ENCODE measurements at regions not wholly inside any gene's neighbourhood (a gene's known extent, or its start where the extent isn't known, plus 50 kb on each side); places are given as distances from the start of the nearest gene placed in this dataset.

DNA sequence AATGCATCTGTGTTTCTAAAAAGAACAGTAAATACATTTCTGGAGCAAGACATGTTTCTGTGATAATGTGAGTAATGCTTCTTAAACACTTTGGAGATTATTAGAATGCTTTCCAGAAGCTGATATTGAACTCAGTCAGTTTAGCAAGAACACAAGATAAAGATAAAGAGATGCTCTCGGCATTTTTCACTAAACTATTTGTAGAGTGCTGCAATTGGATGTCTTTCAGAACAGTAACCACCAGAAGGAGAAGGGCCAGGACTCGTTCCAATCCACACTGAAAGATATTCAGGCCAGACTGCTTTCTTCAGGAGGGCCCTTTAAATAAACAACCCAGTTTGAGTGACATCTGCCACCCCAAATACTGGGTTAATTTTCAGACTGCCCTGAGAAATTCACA, 456.0 kb downstream of the TBC1D4 start:
- DNase-seq (ENCODE audit: low spot score), result no peak
- POLR2A ChIA-PET (ENCODE audit: low non-redundant PET), result no interaction called here
- CTCF ChIA-PET, result no interaction called here
- no peak overlapping the region for H3K27ac ChIP-seq
- TF ChIP-seq, protein P1, sequence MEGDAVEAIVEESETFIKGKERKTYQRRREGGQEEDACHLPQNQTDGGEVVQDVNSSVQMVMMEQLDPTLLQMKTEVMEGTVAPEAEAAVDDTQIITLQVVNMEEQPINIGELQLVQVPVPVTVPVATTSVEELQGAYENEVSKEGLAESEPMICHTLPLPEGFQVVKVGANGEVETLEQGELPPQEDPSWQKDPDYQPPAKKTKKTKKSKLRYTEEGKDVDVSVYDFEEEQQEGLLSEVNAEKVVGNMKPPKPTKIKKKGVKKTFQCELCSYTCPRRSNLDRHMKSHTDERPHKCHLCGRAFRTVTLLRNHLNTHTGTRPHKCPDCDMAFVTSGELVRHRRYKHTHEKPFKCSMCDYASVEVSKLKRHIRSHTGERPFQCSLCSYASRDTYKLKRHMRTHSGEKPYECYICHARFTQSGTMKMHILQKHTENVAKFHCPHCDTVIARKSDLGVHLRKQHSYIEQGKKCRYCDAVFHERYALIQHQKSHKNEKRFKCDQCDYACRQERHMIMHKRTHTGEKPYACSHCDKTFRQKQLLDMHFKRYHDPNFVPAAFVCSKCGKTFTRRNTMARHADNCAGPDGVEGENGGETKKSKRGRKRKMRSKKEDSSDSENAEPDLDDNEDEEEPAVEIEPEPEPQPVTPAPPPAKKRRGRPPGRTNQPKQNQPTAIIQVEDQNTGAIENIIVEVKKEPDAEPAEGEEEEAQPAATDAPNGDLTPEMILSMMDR (conservative IDR thresholded peaks at IDR 0.05; ENCODE audit: low read depth), result no peak

DNA sequence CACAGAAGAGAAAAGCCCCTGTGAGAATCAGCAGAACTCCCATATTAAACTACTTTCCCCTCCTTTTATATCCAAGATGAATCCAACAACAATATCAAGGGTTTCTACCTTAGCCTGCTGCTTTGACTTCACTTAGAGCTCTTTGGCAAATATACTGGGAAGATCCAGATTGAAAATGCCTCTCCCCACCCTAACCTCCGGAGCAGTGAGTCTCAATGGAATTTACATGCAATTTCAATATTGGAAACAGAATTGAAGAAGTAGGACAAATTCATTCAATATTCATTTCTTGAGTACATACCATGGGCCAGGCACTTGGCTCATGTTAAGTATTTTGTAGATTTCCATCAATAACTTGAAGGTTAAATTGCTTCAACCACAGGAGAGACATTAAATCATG, 457.4 kb downstream of the TBC1D4 start:
- CTCF ChIA-PET, result no interaction called here
- DNase-seq (ENCODE audit: low spot score), result no peak
- TF ChIP-seq, protein P1 (conservative IDR thresholded peaks at IDR 0.05; ENCODE audit: low read depth), result no peak
- POLR2A ChIA-PET (ENCODE audit: low non-redundant PET), result no interaction called here
- H3K27ac ChIP-seq, result no peak overlapping the region

DNA sequence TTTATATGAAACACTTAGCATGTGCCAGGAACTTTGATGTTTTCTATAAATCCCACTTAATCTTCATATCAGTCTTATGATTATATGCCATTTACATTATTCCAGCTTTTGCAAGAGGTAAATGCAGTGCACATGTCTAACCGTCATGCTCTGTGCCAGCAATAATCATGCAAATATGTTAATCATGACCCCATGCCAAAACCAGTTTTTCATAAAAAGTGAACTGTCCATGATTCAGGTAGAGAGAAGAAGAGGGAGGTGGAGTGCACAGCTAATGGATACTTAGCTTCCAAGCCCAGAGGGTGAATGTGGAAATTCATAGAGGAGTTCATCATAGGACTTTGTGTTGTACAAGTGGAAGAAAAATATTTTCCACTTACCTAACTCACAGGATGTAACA, 458.4 kb downstream of the TBC1D4 start:
- TF ChIP-seq, protein P1 (conservative IDR thresholded peaks at IDR 0.05; ENCODE audit: low read depth), result no peak
- no peak overlapping the region for H3K27ac ChIP-seq
- ChIA-PET CTCF (no interaction called here), POLR2A (ENCODE audit: low non-redundant PET) (no interaction called here)
- DNase-seq (ENCODE audit: low spot score), result no peak

DNA sequence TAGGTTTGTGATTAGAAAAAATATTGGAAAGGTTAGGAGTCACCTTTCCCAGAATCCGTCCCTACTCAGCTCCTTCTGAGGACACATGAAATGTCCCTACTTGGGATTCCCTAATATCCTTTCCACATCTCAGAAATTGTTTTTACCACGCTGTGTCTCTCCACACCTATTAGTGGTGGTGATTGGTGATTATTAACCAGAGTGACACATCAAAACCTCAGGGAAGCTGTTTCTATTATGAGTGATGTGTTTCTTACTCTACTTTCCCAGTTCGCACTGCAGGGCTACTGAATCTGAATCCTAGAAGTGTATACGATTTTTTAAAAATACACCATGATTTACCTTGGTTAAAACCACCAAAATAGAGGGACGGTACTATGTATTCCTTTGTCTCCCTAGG, 460.8 kb downstream of the TBC1D4 start:
- DNase-seq (ENCODE audit: low spot score), result no peak
- CTCF ChIA-PET, result no interaction called here
- no peak overlapping the region for H3K27ac ChIP-seq
- TF ChIP-seq, protein P1 (conservative IDR thresholded peaks at IDR 0.05; ENCODE audit: low read depth), result no peak
- POLR2A ChIA-PET (ENCODE audit: low non-redundant PET), result no interaction called here

DNA sequence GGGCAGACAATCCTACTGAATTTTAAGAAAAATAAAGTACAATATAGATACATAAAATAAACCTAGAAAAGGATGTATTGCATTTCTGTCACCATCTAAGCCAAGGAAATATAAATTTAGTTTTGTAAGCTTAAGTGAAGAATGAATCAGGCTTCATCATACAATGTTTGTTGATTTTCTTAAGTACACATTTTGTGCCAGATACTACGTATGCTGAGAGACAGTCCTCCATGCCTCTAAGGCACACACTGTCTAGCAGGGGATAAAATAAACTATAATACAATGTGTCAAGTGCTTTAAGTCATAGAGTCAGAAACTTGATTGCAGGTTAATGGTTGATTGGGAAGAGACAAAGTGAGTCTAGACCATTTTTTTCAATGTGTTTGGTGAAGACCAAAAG, 465.7 kb downstream of the TBC1D4 start:
- POLR2A ChIA-PET (ENCODE audit: low non-redundant PET), result no interaction called here
- H3K27ac ChIP-seq, result no peak overlapping the region
- CTCF ChIA-PET, result no interaction called here
- TF ChIP-seq, protein P1 (conservative IDR thresholded peaks at IDR 0.05; ENCODE audit: low read depth), result no peak
- DNase-seq (ENCODE audit: low spot score), result no peak

DNA sequence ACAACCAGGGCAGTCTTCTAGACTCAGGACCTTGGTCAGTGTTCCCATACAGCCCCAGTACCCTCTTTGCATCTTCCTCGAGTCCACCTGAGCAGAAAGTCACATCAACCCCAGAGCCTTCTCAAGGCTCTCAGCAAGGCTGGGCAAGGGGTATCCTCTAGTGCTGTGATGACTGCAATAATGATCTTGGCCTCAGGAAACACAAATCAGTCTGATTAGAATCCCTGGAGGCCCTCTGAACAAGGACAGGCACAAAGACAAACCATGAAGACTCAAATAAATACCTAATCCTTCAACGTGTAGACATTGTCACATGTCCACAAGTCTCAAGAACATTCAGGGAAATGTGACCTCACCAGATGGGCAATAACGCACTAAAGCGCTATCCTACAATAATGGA, 468.2 kb downstream of the TBC1D4 start:
- no peak for DNase-seq (ENCODE audit: low spot score)
- TF ChIP-seq, protein P1 (conservative IDR thresholded peaks at IDR 0.05; ENCODE audit: low read depth), result no peak
- POLR2A ChIA-PET (ENCODE audit: low non-redundant PET), result no interaction called here
- CTCF ChIA-PET, result no interaction called here
- H3K27ac ChIP-seq, result no peak overlapping the region

DNA sequence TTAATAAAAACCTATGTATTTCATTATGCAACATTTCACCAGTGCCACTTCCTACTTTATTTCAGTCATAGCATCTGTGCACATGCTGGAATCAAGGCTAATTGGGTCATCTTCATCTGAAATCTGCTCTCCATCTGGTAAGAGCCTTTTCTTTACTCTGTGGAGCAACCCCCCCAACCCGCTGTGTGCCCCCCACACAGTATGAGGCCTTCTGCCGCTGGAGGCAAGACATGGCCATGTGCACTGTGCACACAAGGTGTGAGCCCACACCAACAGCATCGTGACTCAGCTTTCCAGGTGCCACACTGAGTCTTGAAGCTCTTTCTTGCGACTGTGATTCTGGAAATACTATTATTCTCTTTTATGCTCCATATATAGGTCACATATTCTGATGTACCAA, 471.0 kb downstream of the TBC1D4 start:
- TF ChIP-seq, protein P1 (conservative IDR thresholded peaks at IDR 0.05; ENCODE audit: low read depth), result no peak
- no peak for DNase-seq (ENCODE audit: low spot score)
- POLR2A ChIA-PET (ENCODE audit: low non-redundant PET), result no interaction called here
- H3K27ac ChIP-seq, result no peak overlapping the region
- CTCF ChIA-PET, result no interaction called here
